Stimulated activated CD4-positive, alpha-beta T cell treated with anti-CD3 and anti-CD28 coated beads, Interleukin-1b, Interleukin-23, amount 100 ng/mL, for 4 hours (primary cell): ENCODE measurements at regions not wholly inside any gene's neighbourhood (a gene's known extent, or its start where the extent isn't known, plus 50 kb on each side); places are given as distances from the start of the nearest gene placed in this dataset.

Source experiments
- DNase-seq, 2 donors: peaks; one replicate each; pipeline ENCODE4 v3.0.0-alpha.2; 2020; ENCODE audit warnings: low read depth in 2 of 2

- no peak for DNase-seq
Observed at GRCh38 chr1:119308130-119308700, 60.4 kb upstream of the HAO2 start.

GRCh38 chr1:119308806-119309205, 59.8 kb upstream of the HAO2 start:
- DNase-seq, result no peak

GRCh38 chr1:119310301-119310700, 58.3 kb upstream of the HAO2 start:
- no peak for DNase-seq

GRCh38 chr1:119312500-119312899, 56.1 kb upstream of the HAO2 start:
- no peak for DNase-seq

GRCh38 chr1:119314001-119314796, 54.4 kb upstream of the HAO2 start:
- DNase-seq, result no peak

GRCh38 chr1:119316870-119317416, 51.6 kb upstream of the HAO2 start:
- no peak for DNase-seq

GRCh38 chr1:119318466-119319309, 49.9 kb upstream of the HAO2 start:
- DNase-seq, result no peak
